NCI-H1092 (cell line): ENCODE measurements at regions not wholly inside any gene's neighbourhood (a gene's known extent, or its start where the extent isn't known, plus 50 kb on each side); places are given as distances from the start of the nearest gene placed in this dataset.

Experiments
- DNase-seq: peaks from one replicate; lab custom pipeline; 2025; lab: John Stamatoyannopoulos, UW

- DNase-seq: no peak
These were observed 806.7 kb upstream of the ADGRL2 start for GRCh38 chr1:80994038-80994437.

DNA sequence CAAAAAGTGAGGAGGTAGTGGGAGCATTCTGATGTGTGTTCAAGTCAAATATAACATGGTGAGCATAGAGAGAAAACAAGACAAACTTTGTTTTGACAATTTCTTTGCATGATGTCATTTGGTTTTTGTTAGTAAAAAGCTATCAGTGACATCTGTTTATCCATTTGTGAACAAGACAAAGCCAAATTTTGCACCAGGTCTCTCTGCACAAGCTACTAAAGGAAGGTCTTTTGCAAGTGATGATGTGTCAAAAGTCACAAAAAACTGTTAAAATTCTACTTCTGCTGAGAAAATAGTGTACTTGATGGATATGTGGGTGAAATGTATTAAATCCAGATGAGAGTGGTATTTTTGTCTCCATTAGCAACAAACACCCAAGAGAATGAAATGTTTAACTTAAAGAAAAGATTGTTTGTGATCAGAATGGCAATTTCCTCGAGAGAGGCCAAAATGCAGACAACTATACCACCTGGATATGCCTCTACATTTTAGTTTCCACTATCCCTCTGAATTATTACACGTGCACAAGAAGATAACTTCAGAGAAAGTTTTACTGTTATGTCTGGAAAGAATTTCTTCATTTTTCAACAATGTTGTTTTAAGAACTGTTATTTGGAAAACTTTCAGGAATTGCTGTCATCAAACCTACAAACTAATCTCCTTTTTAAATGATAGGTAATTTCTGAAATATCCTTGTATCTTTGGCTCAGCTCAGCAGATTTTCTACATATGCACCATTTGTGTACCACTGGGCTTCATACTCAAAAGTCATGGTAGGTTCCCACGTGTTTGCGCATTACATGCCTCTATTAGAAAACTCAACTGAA lies 807.4 kb upstream of the ADGRL2 start:
- DNase-seq: no peak

DNA sequence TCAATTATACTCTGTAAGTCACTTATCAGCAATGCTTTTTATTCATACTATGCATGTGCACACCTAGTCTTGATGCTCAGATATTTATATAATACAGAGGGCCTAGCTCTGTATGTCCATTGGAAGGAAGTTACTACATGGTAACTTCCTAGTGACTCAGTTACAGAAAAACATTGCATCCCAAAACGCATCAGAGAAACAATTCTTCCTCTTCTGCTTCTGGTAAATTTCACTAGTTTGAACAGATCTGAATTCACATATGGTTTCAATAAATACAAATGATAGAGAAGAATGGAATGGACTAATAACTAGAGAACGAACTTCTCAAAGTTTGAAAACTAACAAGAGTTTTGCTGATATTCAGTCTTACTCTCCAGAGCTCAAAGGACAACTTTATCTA lies 811.3 kb upstream of the ADGRL2 start:
- no peak for DNase-seq

GRCh38 chr1:80988926-80989325 lies 811.8 kb upstream of the ADGRL2 start:
- no peak for DNase-seq

GRCh38 chr1:80987824-80988223 lies 812.9 kb upstream of the ADGRL2 start:
- no peak for DNase-seq

GRCh38 chr1:80987106-80987505 lies 813.6 kb upstream of the ADGRL2 start:
- DNase-seq: no peak

GRCh38 chr1:80982831-80983230 lies 817.9 kb upstream of the ADGRL2 start:
- DNase-seq: no peak

- DNase-seq: no peak
These were observed 827.6 kb upstream of the ADGRL2 start for GRCh38 chr1:80973101-80973500.

DNA sequence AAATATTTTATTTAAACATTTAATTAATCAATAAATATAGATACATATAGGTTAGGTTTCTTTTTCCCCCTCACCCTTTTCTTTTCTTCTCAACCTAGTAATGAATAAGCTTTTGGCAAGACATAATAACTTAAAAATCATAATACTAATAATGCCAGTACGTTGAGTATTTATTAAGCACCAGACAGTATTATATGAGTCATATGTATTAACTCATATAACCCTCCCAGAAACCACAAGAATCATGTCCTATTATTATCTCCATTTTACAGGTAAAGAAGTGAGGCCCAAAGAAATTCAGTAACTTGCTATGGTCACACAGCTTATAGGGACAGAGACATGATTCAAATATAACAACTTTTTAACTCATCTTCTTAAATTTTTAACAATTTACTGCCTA lies 834.5 kb upstream of the ADGRL2 start:
- DNase-seq: no peak

DNA sequence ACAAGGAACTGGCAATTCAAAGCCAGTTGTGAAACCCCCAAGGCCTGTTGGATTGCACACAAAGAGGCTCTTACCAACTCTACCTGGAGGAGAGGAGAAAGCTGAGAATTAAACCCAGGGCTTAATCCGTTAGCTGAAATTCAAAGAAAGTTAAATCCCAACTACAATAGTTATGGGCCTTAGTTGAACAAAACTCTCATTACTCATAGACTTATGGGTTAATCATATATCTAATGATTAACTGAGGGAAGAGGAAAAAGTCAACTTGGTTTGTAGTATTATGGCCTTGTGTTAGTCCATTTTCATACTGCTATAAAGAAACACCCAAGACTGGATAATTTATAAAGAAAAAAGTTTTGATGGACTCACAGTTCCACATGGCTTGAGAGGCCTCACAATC lies 838.2 kb upstream of the ADGRL2 start:
- DNase-seq: no peak

GRCh38 chr1:80961464-80962190 lies 839.1 kb upstream of the ADGRL2 start:
- DNase-seq: no peak

DNA sequence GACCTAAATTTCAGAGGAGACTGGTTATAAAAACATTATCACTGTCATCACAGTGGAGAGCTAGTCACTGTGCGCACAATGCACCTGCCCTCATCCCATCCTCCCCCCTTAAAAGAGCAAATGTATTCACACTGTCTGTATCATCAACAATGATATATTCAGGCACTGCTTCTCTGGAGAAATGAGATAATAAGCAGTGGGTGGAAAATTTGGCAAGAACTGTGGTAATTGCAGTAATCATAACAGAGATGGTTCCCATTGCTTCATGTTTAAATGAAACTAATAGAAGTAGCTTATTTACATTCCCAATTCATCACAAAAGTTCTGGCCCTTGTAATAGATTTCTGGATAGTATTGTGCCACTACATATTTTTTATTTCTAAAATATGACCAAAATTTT lies 867.4 kb upstream of the ADGRL2 start:
- DNase-seq: no peak

- no peak for DNase-seq
These were observed 869.6 kb upstream of the ADGRL2 start for GRCh38 chr1:80931178-80931577.

DNA sequence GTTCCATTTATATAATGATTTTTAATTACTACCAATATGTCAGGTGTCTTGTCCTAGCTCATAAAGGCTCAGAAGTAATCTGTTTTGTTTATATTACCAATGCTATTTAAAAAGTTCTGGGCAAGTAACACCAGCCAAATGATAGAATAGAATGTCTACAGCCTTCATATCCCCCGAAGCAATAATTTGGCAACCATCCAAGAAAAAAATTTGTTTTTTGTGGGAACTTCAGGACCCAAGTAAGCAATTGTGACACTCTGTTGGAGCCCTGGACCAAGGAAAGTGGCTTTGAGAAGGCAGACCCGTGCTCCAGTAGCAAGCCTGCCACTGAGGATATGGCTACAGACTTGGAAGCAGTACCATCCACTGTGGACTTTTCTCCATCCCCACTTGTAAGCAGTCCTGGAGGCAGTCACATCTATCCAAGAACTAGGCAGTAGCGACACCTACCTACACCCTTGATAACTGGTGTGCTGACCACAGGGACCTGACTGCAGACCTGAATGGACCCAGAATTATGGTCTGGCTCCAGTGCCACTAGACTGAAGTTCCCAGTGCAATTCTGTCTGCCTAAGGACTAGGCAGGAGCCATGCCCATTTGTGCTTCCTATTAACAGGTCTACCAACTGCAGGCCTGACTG lies 870.7 kb upstream of the ADGRL2 start:
- no peak for DNase-seq

GRCh38 chr1:80926531-80926930 lies 874.2 kb upstream of the ADGRL2 start:
- no peak for DNase-seq

DNA sequence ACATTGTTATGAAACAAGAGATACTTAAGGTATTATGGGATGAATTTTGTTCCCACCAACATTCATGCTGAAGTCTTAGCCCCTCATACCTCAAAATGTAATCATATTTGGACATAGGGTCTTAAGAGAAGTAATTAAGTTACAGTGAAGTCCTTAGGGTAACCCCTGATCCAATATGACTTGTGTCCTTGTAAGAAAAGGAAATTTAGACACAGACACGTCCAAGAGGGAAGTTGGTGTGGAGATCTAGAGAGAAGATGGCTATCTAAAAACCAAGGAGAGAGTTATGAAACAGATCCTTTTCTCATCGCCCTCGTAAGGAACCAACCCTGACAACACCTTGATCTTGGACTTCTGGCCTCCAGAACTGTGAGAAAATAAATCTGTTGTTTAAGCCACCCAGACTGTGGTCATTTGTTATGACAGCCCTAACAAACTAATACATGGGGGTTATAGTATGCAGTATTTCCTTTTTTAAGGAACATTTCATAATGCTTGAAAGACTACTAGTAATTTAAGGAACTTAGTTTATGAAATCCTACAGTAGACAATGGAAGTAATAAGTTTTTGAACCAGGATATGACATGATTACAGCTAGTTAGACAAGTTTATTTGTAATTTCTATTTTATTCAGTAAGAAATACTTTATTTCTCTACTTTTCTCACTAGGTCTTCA lies 875.5 kb upstream of the ADGRL2 start:
- no peak for DNase-seq

DNA sequence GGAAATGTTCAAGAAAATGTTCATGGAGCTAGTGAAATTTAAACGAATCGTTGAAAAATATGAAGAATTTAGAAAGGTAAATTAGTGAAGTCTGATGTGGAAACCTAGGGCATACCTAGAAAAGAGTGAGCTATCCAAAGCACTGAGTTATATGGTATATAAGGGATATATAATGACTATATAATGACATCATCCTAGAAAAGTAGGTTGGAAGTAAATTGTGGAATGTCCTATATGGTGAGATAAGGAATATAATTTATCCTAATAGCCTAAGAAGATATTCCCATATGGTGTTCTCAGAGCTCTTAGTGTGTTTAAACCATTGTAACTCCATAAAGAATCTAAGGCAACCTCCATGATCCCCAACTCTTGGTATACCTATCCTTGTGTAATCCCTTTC lies 876.4 kb upstream of the ADGRL2 start:
- no peak for DNase-seq

GRCh38 chr1:80922906-80923305 lies 877.8 kb upstream of the ADGRL2 start:
- no peak for DNase-seq

DNA sequence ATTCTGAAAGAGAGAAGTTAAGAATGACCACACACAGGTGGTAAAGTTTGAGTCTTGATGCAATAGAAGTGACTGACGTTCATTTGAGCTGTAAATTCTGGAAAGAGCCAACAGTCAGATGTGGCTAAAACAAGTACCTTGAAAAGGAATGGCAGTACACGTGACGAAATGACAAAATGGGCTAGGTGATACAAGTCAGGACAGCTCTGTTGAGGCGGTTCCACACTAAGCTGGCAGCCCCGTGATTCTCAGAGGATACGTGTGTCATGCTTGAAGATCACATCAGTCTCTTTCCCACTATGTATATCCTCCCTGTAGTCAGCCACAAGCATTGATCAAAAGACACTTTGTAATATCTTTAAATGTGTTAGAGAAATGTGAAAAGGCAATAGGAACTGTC lies 881.3 kb upstream of the ADGRL2 start:
- DNase-seq: no peak

DNA sequence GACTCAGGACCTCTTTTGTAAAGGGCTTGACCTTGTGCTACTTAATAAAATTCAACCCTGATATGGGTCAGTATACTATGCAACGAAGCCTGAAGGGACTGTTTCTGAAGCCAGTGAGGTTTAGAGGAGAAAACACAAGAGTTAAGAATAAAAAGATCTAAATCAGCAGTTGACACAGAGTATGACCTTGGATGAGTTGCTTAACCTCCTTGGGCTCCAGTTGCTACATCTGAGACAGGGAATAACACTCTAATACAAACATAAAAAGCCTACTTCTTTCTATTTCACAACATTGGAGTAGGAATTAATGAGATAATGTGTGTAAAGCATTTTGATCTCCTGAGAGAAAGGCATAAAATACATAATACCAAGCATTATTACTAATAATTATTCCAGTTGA lies 882.4 kb upstream of the ADGRL2 start:
- DNase-seq: no peak

DNA sequence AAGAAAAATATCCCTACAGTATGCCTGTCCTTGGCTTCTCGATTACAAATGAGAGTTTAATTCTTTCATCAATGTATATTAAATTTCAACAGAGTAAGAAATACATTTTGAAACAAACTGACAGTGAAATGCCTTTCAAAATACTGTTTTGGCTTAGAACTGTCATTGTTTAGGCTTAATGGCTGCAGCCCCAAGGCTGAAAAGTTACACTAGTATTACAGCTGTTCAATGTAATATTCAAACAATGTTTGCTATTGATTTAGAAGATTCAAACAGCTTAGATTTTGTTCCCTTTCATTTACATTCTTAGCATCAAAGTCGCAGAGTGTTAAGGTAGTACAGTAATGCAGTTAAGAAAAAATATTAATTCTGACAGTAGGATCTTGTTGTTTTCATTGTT lies 882.9 kb upstream of the ADGRL2 start:
- DNase-seq: no peak

- no peak for DNase-seq
These were observed 883.5 kb upstream of the ADGRL2 start for GRCh38 chr1:80917225-80917624.

- DNase-seq: no peak
These were observed 885.2 kb upstream of the ADGRL2 start for GRCh38 chr1:80915491-80915890.
